ENCODE measurements at regions not wholly inside any gene's neighbourhood (a gene's known extent, or its start where the extent isn't known, plus 50 kb on each side); places are given as distances from the start of the nearest gene placed in this dataset.

- no peak for DNase-seq (ENCODE audit: low read depth)
- Histone ChIP-seq H3K36me3 (ENCODE audit: control insufficient read depth, insufficient read depth, low read length) (no peaks in the 10 kb centered on the region), H3K4me3 (ENCODE audit: low read depth, low read length) (no peak overlapping the region), H3K27me3 (ENCODE audit: control insufficient read depth, insufficient read depth, low read length) (peaks cover 3% of the 10 kb centered on the region)
- TF ChIP-seq CTCF (IDR thresholded peaks at IDR 0.05; ENCODE audit: insufficient read depth, low read depth, low read length): no peak
- ChIA-PET CTCF (no interaction called here), POLR2A (no interaction called here)
Measured at GRCh38 chr2:216996279-216996845, 136.5 kb upstream of the TNP1 start.

GRCh38 chr2:216994353-216994854 lies 134.5 kb upstream of the TNP1 start:
- DNase-seq (ENCODE audit: low read depth): no peak
- H3K36me3 ChIP-seq (ENCODE audit: control insufficient read depth, insufficient read depth, low read length): no peaks in the 10 kb centered on the region
- ChIA-PET CTCF (no interaction called here), POLR2A (no interaction called here)
- no peak overlapping the region for H3K4me3 ChIP-seq (ENCODE audit: low read depth, low read length)
- no peak for TF ChIP-seq CTCF (IDR thresholded peaks at IDR 0.05; ENCODE audit: insufficient read depth, low read depth, low read length)
- H3K27me3 ChIP-seq (ENCODE audit: control insufficient read depth, insufficient read depth, low read length): peaks cover 6% of the 10 kb centered on the region

DNA sequence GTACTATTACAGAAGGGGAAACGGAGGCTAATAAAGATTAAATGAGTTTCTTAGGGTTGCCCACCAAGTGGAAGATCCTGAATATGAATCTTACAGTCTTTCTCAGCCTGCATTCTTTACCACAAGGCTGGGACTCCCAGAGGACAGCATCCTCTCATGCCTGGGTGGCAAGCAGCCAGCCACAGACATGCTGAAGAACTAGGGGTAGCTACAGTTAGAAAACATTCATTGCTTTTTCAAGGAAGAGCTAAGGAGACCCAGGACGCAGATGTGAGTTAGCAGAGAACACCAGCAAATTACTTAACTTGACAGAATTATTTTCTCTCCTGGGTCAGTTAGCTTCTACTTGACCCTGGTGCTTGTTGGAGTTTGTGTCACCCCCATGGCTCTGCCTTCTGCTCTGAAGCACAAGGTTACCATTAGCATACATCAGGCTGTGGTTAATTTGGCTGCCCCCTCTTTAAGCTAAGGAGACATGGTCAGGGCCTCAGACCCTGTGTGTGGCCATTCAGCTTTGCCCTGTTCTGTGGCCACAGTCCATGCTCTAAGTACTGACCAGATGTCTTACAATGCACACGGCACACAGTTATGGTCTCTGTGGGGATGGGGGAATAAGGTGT lies 132.3 kb upstream of the TNP1 start:
- TF ChIP-seq CTCF (IDR thresholded peaks at IDR 0.05; ENCODE audit: insufficient read depth, low read depth, low read length): no peak
- ChIA-PET CTCF (interaction anchor here (0.6 to 1.3 kb wide), 4 partner anchors 10 to 26 kb away, joined by 3 to 4 read pairs (median 3); no protein-coding TSS in a partner anchor), POLR2A (no interaction called here)
- Histone ChIP-seq H3K27me3 (ENCODE audit: control insufficient read depth, insufficient read depth, low read length) (peaks cover 6% of the 10 kb centered on the region), H3K4me3 (ENCODE audit: low read depth, low read length) (no peak overlapping the region), H3K36me3 (ENCODE audit: control insufficient read depth, insufficient read depth, low read length) (no peaks in the 10 kb centered on the region)
- DNase-seq (ENCODE audit: low read depth): no peak

- ChIA-PET CTCF (interaction anchor here (0.5 to 1.0 kb wide), 3 partner anchors 10 to 267 kb away, joined by 3 read pairs; no protein-coding TSS in a partner anchor), POLR2A (no interaction called here)
- Histone ChIP-seq H3K27me3 (ENCODE audit: control insufficient read depth, insufficient read depth, low read length) (peaks cover 6% of the 10 kb centered on the region), H3K36me3 (ENCODE audit: control insufficient read depth, insufficient read depth, low read length) (no peaks in the 10 kb centered on the region), H3K4me3 (ENCODE audit: low read depth, low read length) (no peak overlapping the region)
- TF ChIP-seq CTCF (IDR thresholded peaks at IDR 0.05; ENCODE audit: insufficient read depth, low read depth, low read length): no peak
- no peak for DNase-seq (ENCODE audit: low read depth)
Measured at GRCh38 chr2:216991563-216991962, 131.7 kb upstream of the TNP1 start.

DNA sequence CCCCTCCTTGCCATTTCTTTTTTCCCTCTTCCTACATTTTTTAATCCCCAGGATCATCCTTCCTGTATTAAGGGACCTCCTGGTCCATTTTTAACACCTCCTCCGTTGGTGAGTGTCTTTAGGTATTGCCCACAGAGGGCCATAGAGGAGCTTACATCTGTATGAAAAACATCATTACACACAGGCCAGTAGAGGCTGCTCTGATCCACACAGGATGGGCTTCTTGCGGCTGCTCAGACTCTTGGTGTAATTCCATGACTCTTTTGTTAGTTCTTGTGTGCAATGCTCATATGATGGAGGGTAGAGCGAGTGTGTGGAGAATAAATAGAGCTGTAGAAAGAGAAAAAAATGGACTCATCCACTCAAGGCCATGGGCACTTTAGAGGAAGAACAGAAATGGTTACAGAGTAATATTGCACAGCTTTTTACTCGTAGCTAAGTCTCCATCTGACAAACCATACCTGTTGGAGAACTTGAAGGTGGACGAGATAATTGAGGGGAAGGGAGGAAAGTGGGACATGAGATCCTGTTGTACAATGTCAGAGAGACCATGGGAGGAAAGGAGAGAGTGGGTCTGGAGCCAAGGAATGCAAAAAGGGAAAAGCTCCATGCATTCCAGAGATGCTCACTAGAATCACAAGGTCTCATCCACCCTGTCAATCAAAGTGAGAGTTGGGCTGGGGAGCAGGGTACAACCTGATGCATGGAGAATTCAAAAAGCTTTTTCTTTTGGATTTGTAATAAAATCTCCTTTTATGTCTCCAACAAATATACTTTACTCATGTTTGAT lies 129.7 kb upstream of the TNP1 start:
- no peak for DNase-seq (ENCODE audit: low read depth)
- CTCF ChIA-PET: interaction anchor here (0.6 to 0.7 kb wide), 2 partner anchors 200 to 1052 kb away, joined by 3 read pairs; no protein-coding TSS in a partner anchor
- H3K27me3 ChIP-seq (ENCODE audit: control insufficient read depth, insufficient read depth, low read length): peaks cover 9% of the 10 kb centered on the region
- TF ChIP-seq CTCF (IDR thresholded peaks at IDR 0.05; ENCODE audit: insufficient read depth, low read depth, low read length): peak; percentile 27
- POLR2A ChIA-PET: no interaction called here
- no peaks in the 10 kb centered on the region for H3K36me3 ChIP-seq (ENCODE audit: control insufficient read depth, insufficient read depth, low read length)
- no peak overlapping the region for H3K4me3 ChIP-seq (ENCODE audit: low read depth, low read length)

Data from BJ (cell line).